ENCODE measurements at regions not wholly inside any gene's neighbourhood (a gene's known extent, or its start where the extent isn't known, plus 50 kb on each side); places are given as distances from the start of the nearest gene placed in this dataset.

DNA sequence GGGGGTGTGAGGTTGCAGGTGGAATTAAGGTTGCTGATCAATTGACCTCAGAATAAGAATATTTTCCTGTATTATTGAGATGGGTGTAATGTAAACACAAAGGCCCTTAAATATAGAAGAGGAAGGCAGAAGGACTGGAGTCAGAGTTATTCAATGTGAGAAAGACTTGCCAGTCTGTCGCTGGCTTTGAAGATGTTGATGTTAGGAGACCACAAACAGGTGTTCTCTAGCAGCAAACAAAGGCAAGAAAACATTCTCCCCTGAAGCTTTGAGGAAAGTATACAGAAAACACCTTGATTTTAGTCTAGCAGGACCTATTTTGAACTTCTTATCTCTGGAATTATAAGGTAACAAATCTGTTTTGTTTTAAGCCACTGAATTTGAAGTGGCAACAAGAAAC lies 138.9 kb upstream of the PTPRK start:
- TF ChIP-seq CTCF (IDR thresholded peaks at IDR 0.05; ENCODE audit: low read depth, low read length): no peak
- no peaks in the 10 kb centered on the region for H3K4me1 ChIP-seq
- no peak overlapping the region for H3K4me3 ChIP-seq (ENCODE audit: low read depth, low read length)
- H3K9me3 ChIP-seq: no peaks in the 10 kb centered on the region
- DNase-seq: no peak
- H3K36me3 ChIP-seq: no peaks in the 10 kb centered on the region
- H3K27me3 ChIP-seq: no peaks in the 10 kb centered on the region

DNA sequence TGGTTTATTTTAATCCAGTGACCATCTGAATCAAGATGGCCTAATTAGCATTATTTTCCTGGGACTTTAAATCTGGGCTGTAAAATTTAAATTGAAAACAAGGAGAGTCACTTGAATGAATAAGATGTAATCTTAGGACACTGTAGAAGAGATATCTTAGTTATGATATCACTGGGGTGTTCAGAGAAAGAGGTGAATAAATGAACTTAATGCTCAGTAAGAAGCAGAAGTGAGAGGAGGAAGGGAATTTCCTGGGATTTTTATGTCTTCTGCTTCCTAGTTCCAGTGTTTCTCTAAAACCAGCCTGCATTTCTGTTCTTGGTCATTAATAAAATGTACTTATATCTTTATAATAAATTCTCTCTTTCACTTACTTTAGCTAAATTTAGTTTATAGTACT lies 136.8 kb upstream of the PTPRK start:
- Histone ChIP-seq H3K9me3 (no peaks in the 10 kb centered on the region), H3K27me3 (no peaks in the 10 kb centered on the region), H3K4me3 (ENCODE audit: low read depth, low read length) (no peak overlapping the region), H3K4me1 (no peaks in the 10 kb centered on the region), H3K36me3 (no peaks in the 10 kb centered on the region)
- no peak for DNase-seq
- no peak for TF ChIP-seq CTCF (IDR thresholded peaks at IDR 0.05; ENCODE audit: low read depth, low read length)

- no peak for DNase-seq
Measured at GRCh38 chr6:128655978-128656498, 135.6 kb upstream of the PTPRK start.

GRCh38 chr6:128648022-128648598 lies 127.7 kb upstream of the PTPRK start:
- no peaks in the 10 kb centered on the region for H3K9me3 ChIP-seq
- H3K36me3 ChIP-seq: no peaks in the 10 kb centered on the region
- H3K4me3 ChIP-seq (ENCODE audit: low read depth, low read length): no peak overlapping the region
- no peak for DNase-seq
- no peaks in the 10 kb centered on the region for H3K27me3 ChIP-seq
- no peaks in the 10 kb centered on the region for H3K4me1 ChIP-seq
- no peak for TF ChIP-seq CTCF (IDR thresholded peaks at IDR 0.05; ENCODE audit: low read depth, low read length)

More at GRCh38 chr6:128655978-128656498, 135.6 kb upstream of the PTPRK start:
- H3K4me1 ChIP-seq: no peaks in the 10 kb centered on the region
- no peaks in the 10 kb centered on the region for H3K27me3 ChIP-seq
- TF ChIP-seq CTCF (IDR thresholded peaks at IDR 0.05; ENCODE audit: low read depth, low read length): no peak
- no peak overlapping the region for H3K4me3 ChIP-seq (ENCODE audit: low read depth, low read length)
- H3K36me3 ChIP-seq: no peaks in the 10 kb centered on the region
- no peaks in the 10 kb centered on the region for H3K9me3 ChIP-seq

DNA sequence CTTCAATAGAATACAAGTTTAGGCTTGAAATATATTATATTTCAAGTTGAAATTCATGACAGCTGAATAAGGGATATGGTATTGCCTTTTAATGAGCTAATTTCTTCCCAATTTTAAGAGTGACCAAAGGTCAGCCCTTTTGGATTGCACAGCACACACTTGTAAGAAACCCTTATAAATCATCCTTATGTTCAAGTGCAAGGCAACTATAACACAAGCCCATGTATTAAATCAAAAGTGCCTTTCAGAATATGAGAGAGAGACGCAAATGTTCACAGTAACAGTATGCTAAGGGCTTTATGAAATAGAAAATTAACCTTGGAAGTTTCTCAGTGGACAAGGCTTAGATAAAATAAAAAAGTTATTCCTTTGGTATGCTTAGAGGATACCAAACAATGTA lies 121.7 kb upstream of the PTPRK start:
- H3K9me3 ChIP-seq: no peaks in the 10 kb centered on the region
- DNase-seq: no peak
- H3K4me1 ChIP-seq: no peaks in the 10 kb centered on the region
- H3K27me3 ChIP-seq: no peaks in the 10 kb centered on the region
- no peak overlapping the region for H3K4me3 ChIP-seq (ENCODE audit: low read depth, low read length)
- H3K36me3 ChIP-seq: no peaks in the 10 kb centered on the region
- TF ChIP-seq CTCF (IDR thresholded peaks at IDR 0.05; ENCODE audit: low read depth, low read length): no peak

GRCh38 chr6:128641703-128642102 lies 121.3 kb upstream of the PTPRK start:
- no peak overlapping the region for H3K4me3 ChIP-seq (ENCODE audit: low read depth, low read length)
- H3K36me3 ChIP-seq: no peaks in the 10 kb centered on the region
- no peak for DNase-seq
- no peaks in the 10 kb centered on the region for H3K4me1 ChIP-seq
- H3K27me3 ChIP-seq: no peaks in the 10 kb centered on the region
- no peak for TF ChIP-seq CTCF (IDR thresholded peaks at IDR 0.05; ENCODE audit: low read depth, low read length)
- no peaks in the 10 kb centered on the region for H3K9me3 ChIP-seq

Measured in BE2C (cell line).